ENCODE measurements at regions not wholly inside any gene's neighbourhood (a gene's known extent, or its start where the extent isn't known, plus 50 kb on each side); places are given as distances from the start of the nearest gene placed in this dataset.

- no peak for DNase-seq
- TF ChIP-seq POLR2A (IDR thresholded peaks at IDR 0.05; ENCODE audit: low read length) = no peak
Observed at GRCh38 chr4:111492496-111492895, 652.8 kb upstream of the FAM241A start.

- DNase-seq = no peak
- TF ChIP-seq GATA1 (IDR thresholded peaks at IDR 0.05; ENCODE audit: low read depth, low read length) = no peak
- TF ChIP-seq POLR2A (IDR thresholded peaks at IDR 0.05; ENCODE audit: low read length) = no peak
Observed at GRCh38 chr4:111494471-111494870, 650.8 kb upstream of the FAM241A start.

- TF ChIP-seq GATA1 (IDR thresholded peaks at IDR 0.05; ENCODE audit: low read depth, low read length) = no peak
- TF ChIP-seq POLR2A (IDR thresholded peaks at IDR 0.05; ENCODE audit: low read length) = no peak
- DNase-seq = no peak
Observed at GRCh38 chr4:111494971-111495370, 650.3 kb upstream of the FAM241A start.

- TF ChIP-seq GATA1 (IDR thresholded peaks at IDR 0.05; ENCODE audit: low read depth, low read length) = no peak
- TF ChIP-seq POLR2A (IDR thresholded peaks at IDR 0.05; ENCODE audit: low read length) = no peak
- no peak for DNase-seq
Observed at GRCh38 chr4:111499291-111499690, 646.0 kb upstream of the FAM241A start.

- DNase-seq = no peak
- no peak for TF ChIP-seq GATA1 (IDR thresholded peaks at IDR 0.05; ENCODE audit: low read depth, low read length)
- no peak for TF ChIP-seq POLR2A (IDR thresholded peaks at IDR 0.05; ENCODE audit: low read length)
Observed at GRCh38 chr4:111499706-111500105, 645.5 kb upstream of the FAM241A start.

GRCh38 chr4:111500858-111501257 is 644.4 kb upstream of the FAM241A start:
- DNase-seq = no peak
- TF ChIP-seq POLR2A (IDR thresholded peaks at IDR 0.05; ENCODE audit: low read length) (no peak), GATA1 (IDR thresholded peaks at IDR 0.05; ENCODE audit: low read depth, low read length) (no peak)

GRCh38 chr4:111501946-111502345 is 643.3 kb upstream of the FAM241A start:
- TF ChIP-seq GATA1 (IDR thresholded peaks at IDR 0.05; ENCODE audit: low read depth, low read length) = no peak
- TF ChIP-seq POLR2A (IDR thresholded peaks at IDR 0.05; ENCODE audit: low read length) = no peak
- DNase-seq = no peak

- no peak for DNase-seq
- TF ChIP-seq POLR2A (IDR thresholded peaks at IDR 0.05; ENCODE audit: low read length) = no peak
- no peak for TF ChIP-seq GATA1 (IDR thresholded peaks at IDR 0.05; ENCODE audit: low read depth, low read length)
Observed at GRCh38 chr4:111502626-111503025, 642.6 kb upstream of the FAM241A start.

GRCh38 chr4:111506706-111507105 is 638.5 kb upstream of the FAM241A start:
- TF ChIP-seq POLR2A (IDR thresholded peaks at IDR 0.05; ENCODE audit: low read length) (no peak), GATA1 (IDR thresholded peaks at IDR 0.05; ENCODE audit: low read depth, low read length) (no peak)
- DNase-seq = no peak

GRCh38 chr4:111510535-111510934 is 634.7 kb upstream of the FAM241A start:
- TF ChIP-seq POLR2A (IDR thresholded peaks at IDR 0.05; ENCODE audit: low read length) (no peak), GATA1 (IDR thresholded peaks at IDR 0.05; ENCODE audit: low read depth, low read length) (no peak)
- DNase-seq = no peak

GRCh38 chr4:111512081-111512783 is 633.0 kb upstream of the FAM241A start:
- peak in 1 of 2 experiments; percentile 13 for DNase-seq
- no peak for TF ChIP-seq POLR2A (IDR thresholded peaks at IDR 0.05; ENCODE audit: low read length)
- no peak for TF ChIP-seq GATA1 (IDR thresholded peaks at IDR 0.05; ENCODE audit: low read depth, low read length)

GRCh38 chr4:111519683-111520082 is 625.6 kb upstream of the FAM241A start:
- DNase-seq = no peak
- TF ChIP-seq GATA1 (IDR thresholded peaks at IDR 0.05; ENCODE audit: low read depth, low read length) (no peak), POLR2A (IDR thresholded peaks at IDR 0.05; ENCODE audit: low read length) (no peak)

- TF ChIP-seq GATA1 (IDR thresholded peaks at IDR 0.05; ENCODE audit: low read depth, low read length) (no peak), POLR2A (IDR thresholded peaks at IDR 0.05; ENCODE audit: low read length) (no peak)
Observed at GRCh38 chr4:111530446-111530845, 614.8 kb upstream of the FAM241A start.

GRCh38 chr4:111535792-111536191 is 609.5 kb upstream of the FAM241A start:
- no peak for DNase-seq
- no peak for TF ChIP-seq POLR2A (IDR thresholded peaks at IDR 0.05; ENCODE audit: low read length)
- no peak for TF ChIP-seq GATA1 (IDR thresholded peaks at IDR 0.05; ENCODE audit: low read depth, low read length)

More at GRCh38 chr4:111530446-111530845, 614.8 kb upstream of the FAM241A start:
- DNase-seq = no peak

- TF ChIP-seq POLR2A (IDR thresholded peaks at IDR 0.05; ENCODE audit: low read length) (no peak), GATA1 (IDR thresholded peaks at IDR 0.05; ENCODE audit: low read depth, low read length) (no peak)
- DNase-seq = no peak
Observed at GRCh38 chr4:111537165-111537564, 608.1 kb upstream of the FAM241A start.
